Nephron (organoid): ENCODE measurements at regions not wholly inside any gene's neighbourhood (a gene's known extent, or its start where the extent isn't known, plus 50 kb on each side); places are given as distances from the start of the nearest gene placed in this dataset.

Experiments
- H3K27ac Mint-ChIP-seq, 3 experiments: 2 replicates each; pipeline ENCODE4 v1.8.0; 2020; ENCODE audit warnings: mixed read lengths in 3 of 3, mild to moderate bottlenecking in 2 of 3, moderate library complexity in 1 of 3
- H3K27me3 Mint-ChIP-seq: 2 replicates; pipeline ENCODE4 v1.8.0; 2021; ENCODE audit warnings: low read depth, mild to moderate bottlenecking, moderate library complexity, mixed read lengths
- H3K36me3 Mint-ChIP-seq: 2 replicates; pipeline ENCODE4 v1.8.0; 2020; ENCODE audit warnings: low read depth, mixed read lengths
- H3K4me1 Mint-ChIP-seq: 2 replicates; pipeline ENCODE4 v1.8.0; 2020; ENCODE audit warnings: mixed read lengths
- H3K4me3 Mint-ChIP-seq, 3 experiments: 2 replicates each; pipeline ENCODE4 v1.8.0; 2020; ENCODE audit warnings: mild to moderate bottlenecking in 3 of 3, mixed read lengths in 3 of 3, moderate library complexity in 2 of 3
- H3K9me3 Mint-ChIP-seq: 2 replicates; pipeline ENCODE4 v1.8.0; 2020; ENCODE audit warnings: mixed read lengths
- TF ChIP-seq, protein P1 (sequence below), 3 experiments: fragments of 200-600 bp; sonication (generic); IDR thresholded peaks; one replicate each; pipeline ENCODE4 v1.5.0; 2021; ENCODE audit warnings: antibody characterized with exemption in 3 of 3; ENCODE audit not compliant: unreplicated experiment in 3 of 3

DNA sequence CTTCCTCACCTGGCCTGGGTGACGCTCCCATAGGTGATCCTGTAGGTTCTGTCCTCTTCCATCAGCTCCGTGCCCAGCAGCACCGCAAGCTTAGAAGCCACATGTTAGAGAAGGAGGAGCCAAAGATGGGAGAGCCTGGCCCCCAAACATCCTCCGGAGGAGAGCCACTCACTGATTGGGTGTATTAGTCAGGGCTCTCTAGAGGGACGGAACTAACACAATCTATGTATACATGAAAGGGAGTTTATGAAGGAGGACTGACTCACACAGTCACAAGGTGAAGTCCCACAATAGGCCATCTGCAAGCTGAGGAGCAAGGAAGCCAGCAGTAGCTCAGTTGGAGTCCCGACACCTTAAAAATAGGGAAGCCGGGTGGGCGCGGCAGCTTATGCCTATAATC, 1273.1 kb upstream of the TMEM132C start:
- Mint-ChIP-seq H3K36me3 (no peaks in the 10 kb centered on the region), H3K27me3 (peaks cover 9% of the 10 kb centered on the region), H3K4me1 (no peaks in the 10 kb centered on the region), H3K9me3 (peaks cover 4% of the 10 kb centered on the region), H3K4me3 (no peak overlapping the region), H3K27ac (no peak overlapping the region)
- TF ChIP-seq, protein P1, sequence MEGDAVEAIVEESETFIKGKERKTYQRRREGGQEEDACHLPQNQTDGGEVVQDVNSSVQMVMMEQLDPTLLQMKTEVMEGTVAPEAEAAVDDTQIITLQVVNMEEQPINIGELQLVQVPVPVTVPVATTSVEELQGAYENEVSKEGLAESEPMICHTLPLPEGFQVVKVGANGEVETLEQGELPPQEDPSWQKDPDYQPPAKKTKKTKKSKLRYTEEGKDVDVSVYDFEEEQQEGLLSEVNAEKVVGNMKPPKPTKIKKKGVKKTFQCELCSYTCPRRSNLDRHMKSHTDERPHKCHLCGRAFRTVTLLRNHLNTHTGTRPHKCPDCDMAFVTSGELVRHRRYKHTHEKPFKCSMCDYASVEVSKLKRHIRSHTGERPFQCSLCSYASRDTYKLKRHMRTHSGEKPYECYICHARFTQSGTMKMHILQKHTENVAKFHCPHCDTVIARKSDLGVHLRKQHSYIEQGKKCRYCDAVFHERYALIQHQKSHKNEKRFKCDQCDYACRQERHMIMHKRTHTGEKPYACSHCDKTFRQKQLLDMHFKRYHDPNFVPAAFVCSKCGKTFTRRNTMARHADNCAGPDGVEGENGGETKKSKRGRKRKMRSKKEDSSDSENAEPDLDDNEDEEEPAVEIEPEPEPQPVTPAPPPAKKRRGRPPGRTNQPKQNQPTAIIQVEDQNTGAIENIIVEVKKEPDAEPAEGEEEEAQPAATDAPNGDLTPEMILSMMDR (IDR thresholded peaks at IDR 0.05; ENCODE audit: unreplicated experiment in 3 of 3), result no peak

DNA sequence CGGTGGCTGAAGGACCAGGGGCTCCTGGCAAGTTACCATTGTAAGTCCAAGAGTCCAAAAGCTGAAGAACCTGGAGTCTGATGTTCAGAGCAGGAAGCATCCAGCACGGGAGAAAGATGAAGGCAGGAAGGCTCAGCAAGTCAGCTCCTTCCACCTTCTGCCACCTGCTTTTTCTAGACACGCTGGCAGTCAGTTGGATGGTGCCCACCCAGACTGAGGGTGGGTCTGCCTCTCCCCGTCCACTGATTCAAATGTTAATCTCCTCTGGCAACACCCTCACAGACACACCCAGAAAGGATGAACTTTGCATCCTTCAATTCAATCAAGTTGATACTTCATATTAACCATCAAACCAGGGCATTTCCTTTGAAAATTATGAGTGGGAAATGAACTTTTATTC, 1272.4 kb upstream of the TMEM132C start:
- Mint-ChIP-seq H3K27ac (no peak overlapping the region), H3K36me3 (no peaks in the 10 kb centered on the region), H3K27me3 (peaks cover 8% of the 10 kb centered on the region), H3K4me1 (no peaks in the 10 kb centered on the region), H3K9me3 (peaks cover 4% of the 10 kb centered on the region), H3K4me3 (no peak overlapping the region)
- TF ChIP-seq, protein P1 (IDR thresholded peaks at IDR 0.05; ENCODE audit: unreplicated experiment in 3 of 3), result no peak

DNA sequence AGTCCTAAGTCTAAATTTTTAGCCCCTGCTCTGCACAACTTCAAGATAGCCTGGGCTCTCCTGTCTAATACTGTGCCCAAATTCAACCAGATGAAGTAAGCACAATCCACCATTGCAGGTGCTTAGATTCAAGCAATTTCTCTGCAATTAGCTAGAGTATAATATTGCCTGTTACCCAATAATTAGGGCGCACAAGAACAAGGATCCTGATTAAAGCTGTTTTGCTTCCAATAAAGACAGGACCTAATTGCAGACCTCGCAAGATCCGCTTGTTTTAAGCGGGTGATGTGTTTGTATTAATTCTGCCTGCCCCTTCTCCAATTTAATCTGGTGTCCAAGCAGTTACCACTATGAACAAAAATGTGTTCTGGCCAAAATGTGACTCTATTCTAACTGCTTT, 1268.9 kb upstream of the TMEM132C start:
- TF ChIP-seq, protein P1 (IDR thresholded peaks at IDR 0.05; ENCODE audit: unreplicated experiment in 3 of 3), result no peak
- H3K4me1 Mint-ChIP-seq, result no peaks in the 10 kb centered on the region
- no peak overlapping the region for H3K27ac Mint-ChIP-seq
- H3K4me3 Mint-ChIP-seq, result no peak overlapping the region
- H3K36me3 Mint-ChIP-seq, result no peaks in the 10 kb centered on the region
- H3K9me3 Mint-ChIP-seq, result peaks cover 2% of the 10 kb centered on the region
- peaks cover 4% of the 10 kb centered on the region for H3K27me3 Mint-ChIP-seq

DNA sequence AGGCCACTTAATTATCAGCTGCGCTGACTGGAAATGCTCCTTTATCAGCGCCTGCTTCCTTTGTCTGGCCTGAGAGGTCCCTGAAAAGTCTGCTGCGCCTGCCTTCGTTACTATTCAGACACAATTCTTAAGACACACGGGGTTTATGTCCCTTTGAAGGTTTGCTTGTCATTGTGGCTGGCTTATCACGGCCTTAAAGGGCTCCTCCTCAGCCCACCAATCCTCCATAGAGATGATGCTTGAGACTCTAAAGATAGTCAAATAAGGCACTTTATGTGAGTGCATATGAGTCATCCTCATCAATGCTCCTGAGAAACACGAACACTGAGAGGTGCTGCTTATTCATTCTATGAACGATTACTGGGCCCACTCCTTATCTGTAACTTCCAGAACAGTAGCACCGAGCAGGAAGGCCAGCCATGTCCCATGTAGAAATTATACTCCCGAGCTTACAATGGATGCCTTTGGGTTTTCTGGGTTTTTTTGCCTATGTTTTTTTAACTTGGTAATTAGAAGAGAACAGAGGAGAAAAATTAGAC, 1268.2 kb upstream of the TMEM132C start:
- no peaks in the 10 kb centered on the region for H3K36me3 Mint-ChIP-seq
- H3K27me3 Mint-ChIP-seq, result peaks cover 4% of the 10 kb centered on the region
- H3K4me1 Mint-ChIP-seq, result no peaks in the 10 kb centered on the region
- no peak overlapping the region for H3K27ac Mint-ChIP-seq
- TF ChIP-seq, protein P1 (IDR thresholded peaks at IDR 0.05; ENCODE audit: unreplicated experiment in 3 of 3), result no peak
- no peaks in the 10 kb centered on the region for H3K9me3 Mint-ChIP-seq
- no peak overlapping the region for H3K4me3 Mint-ChIP-seq

DNA sequence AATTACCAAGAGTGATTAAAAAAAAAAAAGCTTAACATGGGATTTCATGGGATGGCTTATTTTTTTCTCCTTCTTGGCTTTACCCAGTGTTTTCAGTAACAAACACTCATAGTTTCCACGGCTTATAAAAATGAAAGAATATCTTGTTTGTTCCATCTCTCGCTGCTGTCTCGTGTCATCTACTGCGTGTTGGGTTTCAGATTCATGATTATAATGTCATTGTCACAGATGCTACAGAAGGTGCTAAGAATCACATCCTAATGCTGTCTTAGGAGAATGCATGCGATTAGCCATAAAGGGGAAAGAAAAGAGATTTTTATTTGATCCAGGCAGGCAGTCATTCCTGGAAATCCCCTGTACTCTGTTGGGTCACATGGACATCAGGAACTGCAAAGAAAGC, 1267.6 kb upstream of the TMEM132C start:
- H3K27me3 Mint-ChIP-seq, result peaks cover 4% of the 10 kb centered on the region
- no peak overlapping the region for H3K27ac Mint-ChIP-seq
- TF ChIP-seq, protein P1 (IDR thresholded peaks at IDR 0.05; ENCODE audit: unreplicated experiment in 3 of 3), result no peak
- no peak overlapping the region for H3K4me3 Mint-ChIP-seq
- no peaks in the 10 kb centered on the region for H3K4me1 Mint-ChIP-seq
- no peaks in the 10 kb centered on the region for H3K9me3 Mint-ChIP-seq
- H3K36me3 Mint-ChIP-seq, result no peaks in the 10 kb centered on the region

DNA sequence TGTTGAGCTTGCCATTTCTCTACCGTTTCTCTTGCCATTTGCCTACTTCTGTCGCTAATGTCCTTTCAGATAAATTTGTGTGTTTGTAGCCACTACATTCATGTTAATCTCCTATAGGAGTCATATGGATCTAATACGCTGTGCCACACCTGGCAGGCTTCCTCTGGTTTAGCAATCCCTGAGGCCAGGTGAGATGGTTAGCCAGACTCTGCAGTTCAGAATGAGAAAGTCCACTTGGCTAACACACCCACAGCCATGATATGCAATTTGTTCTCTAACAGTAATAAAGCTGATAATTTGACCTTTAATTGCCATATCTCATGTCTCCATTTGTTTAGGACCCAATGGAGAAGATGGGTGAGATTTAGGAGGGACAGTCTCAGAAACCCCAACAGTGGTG, 1261.6 kb upstream of the TMEM132C start:
- Mint-ChIP-seq H3K27ac (no peak overlapping the region), H3K36me3 (no peaks in the 10 kb centered on the region), H3K27me3 (no peaks in the 10 kb centered on the region), H3K4me3 (no peak overlapping the region), H3K9me3 (no peaks in the 10 kb centered on the region), H3K4me1 (no peaks in the 10 kb centered on the region)
- TF ChIP-seq, protein P1 (IDR thresholded peaks at IDR 0.05; ENCODE audit: unreplicated experiment in 3 of 3), result no peak
